Memory B cell (primary cell): ENCODE measurements at regions not wholly inside any gene's neighbourhood (a gene's known extent, or its start where the extent isn't known, plus 50 kb on each side); places are given as distances from the start of the nearest gene placed in this dataset.

Source experiments
- ATAC-seq: fragments of 150-1000 bp; cut with Tn5 transposase; 2 replicates; pipeline ENCODE4 v1.10.0; 2021; ENCODE audit warnings: low read depth, mild to moderate bottlenecking, moderate library complexity
- DNase-seq, 2 donors: peaks; one replicate each; pipeline ENCODE4 v3.0.0; 2022; ENCODE audit warnings: low spot score in 2 of 2
- H3K27ac Mint-ChIP-seq: one replicate; pipeline ENCODE4 v1.8.0; 2022; ENCODE audit warnings: mild to moderate bottlenecking, moderate library complexity, mixed read lengths
- H3K27me3 Mint-ChIP-seq: one replicate; pipeline ENCODE4 v1.8.0; 2022; ENCODE audit warnings: mixed read lengths
- H3K36me3 Mint-ChIP-seq: one replicate; pipeline ENCODE4 v1.8.0; 2022; ENCODE audit warnings: mild to moderate bottlenecking, mixed read lengths
- H3K4me1 Mint-ChIP-seq: one replicate; pipeline ENCODE4 v1.8.0; 2022; ENCODE audit warnings: mixed read lengths
- H3K4me3 Mint-ChIP-seq: one replicate; pipeline ENCODE4 v1.8.0; 2022; ENCODE audit warnings: mild to moderate bottlenecking, moderate library complexity, mixed read lengths
- H3K9me3 Mint-ChIP-seq: one replicate; pipeline ENCODE4 v1.8.0; 2022; ENCODE audit warnings: mixed read lengths

DNA sequence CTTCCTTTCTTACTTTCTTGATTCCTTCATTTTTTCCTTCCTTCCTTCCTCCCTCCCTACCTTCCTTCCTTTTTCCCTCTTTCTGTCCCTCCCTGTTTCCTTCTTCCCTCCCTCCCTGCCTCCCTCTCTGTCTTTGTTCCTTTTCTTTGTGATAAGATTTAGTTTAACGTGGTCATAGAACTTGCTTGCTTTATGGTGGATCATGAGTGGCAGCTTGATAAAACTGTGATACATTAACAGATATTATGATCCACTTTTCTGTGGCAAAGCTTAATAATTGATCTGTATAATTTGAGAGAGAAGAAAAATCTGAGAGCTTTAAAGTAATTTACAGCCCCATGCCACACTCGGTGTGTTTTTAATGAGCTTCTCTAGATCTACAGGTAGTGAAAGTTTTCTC, 280.5 kb downstream of the RNF144B start:
- Mint-ChIP-seq H3K36me3 (no peaks in the 10 kb centered on the region), H3K4me3 (no peak overlapping the region), H3K4me1 (no peaks in the 10 kb centered on the region), H3K27me3 (peaks cover 2% of the 10 kb centered on the region), H3K9me3 (peaks cover 6% of the 10 kb centered on the region), H3K27ac (no peak overlapping the region)
- ATAC-seq (no peak), DNase-seq (no peak)

DNA sequence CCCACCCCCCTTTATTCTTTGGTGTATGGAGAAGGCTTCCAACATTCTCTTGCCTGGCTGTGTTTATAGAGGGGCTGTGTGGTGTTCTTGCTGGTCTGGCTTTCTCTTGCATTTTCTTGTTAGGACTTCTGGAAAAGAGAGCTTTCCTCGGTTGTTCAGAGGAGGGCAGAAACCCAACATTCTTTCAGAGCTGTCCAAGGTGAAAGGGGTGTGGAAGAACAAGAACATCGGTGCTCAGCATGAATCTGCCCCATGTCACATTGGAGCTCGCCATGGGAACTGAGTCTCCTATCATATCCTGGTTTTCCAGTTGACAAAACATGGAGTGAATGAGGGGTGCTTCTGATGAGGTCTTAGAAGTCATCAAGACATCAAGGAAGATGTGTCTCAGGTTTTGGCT, 281.8 kb downstream of the RNF144B start:
- no peak for DNase-seq

DNA sequence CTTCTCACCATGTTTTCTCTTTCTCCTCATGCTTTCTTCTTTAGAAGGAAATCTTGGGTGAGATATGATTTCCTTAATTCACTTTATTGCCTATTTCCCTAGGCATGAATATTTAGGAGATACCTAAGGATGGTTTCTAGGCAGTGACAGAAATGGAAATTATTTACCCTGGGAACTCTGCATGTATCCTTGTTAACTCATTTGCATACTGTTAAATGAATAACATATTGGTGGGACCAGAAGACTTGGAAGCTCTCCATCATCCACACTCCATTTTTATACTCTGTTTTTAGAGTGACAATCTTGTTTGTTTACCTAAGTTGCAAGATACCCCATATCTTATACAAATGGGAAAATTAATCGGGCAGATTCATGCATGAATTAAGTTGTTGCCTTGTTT, 285.7 kb downstream of the RNF144B start:
- ATAC-seq (no peak), DNase-seq (no peak)
- Mint-ChIP-seq H3K27me3 (peaks cover 2% of the 10 kb centered on the region), H3K36me3 (no peaks in the 10 kb centered on the region), H3K9me3 (peaks cover 9% of the 10 kb centered on the region), H3K4me1 (no peaks in the 10 kb centered on the region), H3K27ac (no peak overlapping the region), H3K4me3 (no peak overlapping the region)

More for the DNA sequence above, 281.8 kb downstream of the RNF144B start:
- Mint-ChIP-seq H3K36me3 (no peaks in the 10 kb centered on the region), H3K9me3 (peaks cover 6% of the 10 kb centered on the region), H3K27ac (no peak overlapping the region), H3K4me3 (no peak overlapping the region), H3K4me1 (no peaks in the 10 kb centered on the region), H3K27me3 (peaks cover 2% of the 10 kb centered on the region)
- no peak for ATAC-seq

DNA sequence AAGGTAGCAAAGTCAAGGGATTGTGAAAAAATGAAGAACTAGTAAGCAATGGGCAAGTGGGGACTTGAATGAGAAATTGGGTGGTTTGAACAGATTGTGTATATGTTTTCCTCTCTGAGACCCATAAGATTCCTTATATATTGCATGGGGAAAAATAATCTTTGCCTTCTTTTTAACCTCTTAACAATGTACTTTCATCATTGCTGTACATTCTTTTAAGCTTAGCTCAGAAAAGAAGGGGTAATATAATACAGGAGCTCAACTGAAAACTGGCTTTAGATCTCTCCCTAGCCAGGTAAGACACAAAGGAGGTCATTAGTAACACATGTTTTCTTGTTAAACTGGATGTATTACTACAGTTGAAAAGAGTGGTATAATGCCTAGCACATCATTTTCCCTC, 287.2 kb downstream of the RNF144B start:
- H3K27me3 Mint-ChIP-seq: peaks cover 2% of the 10 kb centered on the region
- H3K9me3 Mint-ChIP-seq: peaks cover 12% of the 10 kb centered on the region
- no peaks in the 10 kb centered on the region for H3K36me3 Mint-ChIP-seq
- H3K27ac Mint-ChIP-seq: no peak overlapping the region
- ATAC-seq (no peak), DNase-seq (no peak)
- H3K4me3 Mint-ChIP-seq: no peak overlapping the region
- no peaks in the 10 kb centered on the region for H3K4me1 Mint-ChIP-seq

DNA sequence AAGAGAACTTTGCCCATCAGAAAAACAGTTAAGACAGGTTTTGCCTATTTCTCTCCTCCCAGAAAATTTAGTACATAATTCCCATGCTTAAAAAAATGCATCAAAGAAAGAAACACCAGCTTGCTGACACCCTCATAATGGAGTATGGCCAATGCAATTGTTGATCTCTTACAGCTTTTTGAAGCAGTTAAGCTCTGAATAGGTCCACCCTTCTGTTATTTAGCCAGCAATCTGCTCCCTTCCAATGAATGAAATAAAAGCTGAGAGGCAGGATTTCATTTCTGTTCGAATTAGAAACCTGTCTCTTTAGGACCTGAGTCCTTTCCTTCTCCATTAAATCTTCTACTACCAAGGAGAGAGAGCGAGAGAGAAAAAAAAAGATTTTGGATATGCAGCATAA, 288.7 kb downstream of the RNF144B start:
- DNase-seq (no peak), ATAC-seq (no peak)
- Mint-ChIP-seq H3K4me1 (no peaks in the 10 kb centered on the region), H3K27me3 (peaks cover 2% of the 10 kb centered on the region), H3K27ac (no peak overlapping the region), H3K9me3 (peaks cover 11% of the 10 kb centered on the region), H3K4me3 (no peak overlapping the region), H3K36me3 (no peaks in the 10 kb centered on the region)

DNA sequence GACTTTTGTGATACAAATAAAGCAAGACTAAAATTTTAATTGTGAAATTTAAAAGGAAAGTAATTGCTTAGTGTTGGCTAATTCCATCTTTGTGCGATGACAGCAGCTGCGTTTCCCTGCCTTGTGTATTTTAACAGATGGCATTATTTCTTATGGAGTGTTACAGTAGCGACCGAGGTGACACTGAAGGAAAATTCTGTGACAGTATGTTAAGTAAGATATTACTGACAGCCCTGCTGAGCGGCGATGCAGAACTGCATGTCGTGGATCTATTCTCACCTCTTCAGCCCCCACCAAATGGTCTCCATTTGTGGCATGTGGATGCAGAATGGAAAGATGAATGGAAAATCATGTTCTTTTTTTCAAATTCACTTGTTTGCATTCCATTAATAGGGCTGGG, 289.4 kb downstream of the RNF144B start:
- DNase-seq (no peak), ATAC-seq (no peak)
- Mint-ChIP-seq H3K4me3 (no peak overlapping the region), H3K36me3 (no peaks in the 10 kb centered on the region), H3K27ac (no peak overlapping the region), H3K4me1 (no peaks in the 10 kb centered on the region), H3K9me3 (peaks cover 7% of the 10 kb centered on the region), H3K27me3 (no peaks in the 10 kb centered on the region)

DNA sequence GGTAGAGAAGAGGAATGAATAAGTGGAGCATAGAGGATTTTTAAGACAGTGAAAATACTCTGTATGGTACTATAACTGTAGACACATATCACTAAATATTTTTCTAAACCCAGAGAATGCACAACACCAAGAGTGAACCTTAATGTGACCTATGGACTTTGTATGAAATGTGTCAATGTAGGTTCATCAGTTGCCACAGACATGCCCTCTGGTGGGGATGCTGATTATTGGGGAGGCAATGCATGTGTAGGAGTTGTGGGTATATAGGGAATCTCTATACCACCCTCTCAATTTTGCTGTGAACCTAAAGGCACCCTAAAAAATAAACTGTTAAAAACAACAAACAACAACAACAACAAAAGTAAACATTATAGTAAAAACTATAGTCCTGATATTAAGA, 293.7 kb downstream of the RNF144B start:
- no peak for DNase-seq
- ATAC-seq: no peak
- H3K36me3 Mint-ChIP-seq: no peaks in the 10 kb centered on the region
- H3K9me3 Mint-ChIP-seq: peaks cover 10% of the 10 kb centered on the region
- no peak overlapping the region for H3K4me3 Mint-ChIP-seq
- H3K27me3 Mint-ChIP-seq: no peaks in the 10 kb centered on the region
- no peaks in the 10 kb centered on the region for H3K4me1 Mint-ChIP-seq
- H3K27ac Mint-ChIP-seq: no peak overlapping the region

DNA sequence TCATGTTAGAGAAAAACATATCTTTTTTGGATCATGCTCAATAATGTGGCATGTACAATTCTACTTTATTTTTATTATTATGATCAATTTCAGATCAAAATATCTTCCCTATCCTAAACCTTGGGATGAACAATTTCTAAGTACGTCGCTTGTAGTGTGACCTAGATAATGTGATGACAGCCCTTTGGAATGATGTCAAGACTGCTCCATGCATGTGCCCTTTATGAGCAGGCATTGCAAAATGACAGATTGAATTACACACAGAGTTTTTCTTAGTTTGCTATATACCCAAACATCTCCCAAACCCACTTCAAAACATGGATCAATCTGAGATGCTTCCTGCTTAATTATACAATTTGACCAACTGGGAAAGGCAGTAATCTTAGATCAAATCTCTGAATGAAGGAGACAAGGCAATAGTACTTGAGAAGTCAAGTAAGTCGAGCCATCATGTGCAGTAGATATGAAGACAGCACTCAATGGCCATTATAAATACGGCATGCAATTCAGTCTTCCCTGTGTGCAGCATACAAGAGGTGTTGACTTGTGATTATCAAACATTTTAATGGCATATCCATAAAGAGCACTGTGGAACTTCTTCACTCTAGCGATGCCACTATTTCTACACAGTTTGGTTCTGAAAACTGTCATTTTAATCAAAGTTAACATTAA, 294.8 kb downstream of the RNF144B start:
- ATAC-seq: no peak
- no peaks in the 10 kb centered on the region for H3K36me3 Mint-ChIP-seq
- H3K27ac Mint-ChIP-seq: no peak overlapping the region
- H3K4me1 Mint-ChIP-seq: no peaks in the 10 kb centered on the region
- H3K27me3 Mint-ChIP-seq: no peaks in the 10 kb centered on the region
- peaks cover 10% of the 10 kb centered on the region for H3K9me3 Mint-ChIP-seq
- H3K4me3 Mint-ChIP-seq: no peak overlapping the region
- DNase-seq: no peak

DNA sequence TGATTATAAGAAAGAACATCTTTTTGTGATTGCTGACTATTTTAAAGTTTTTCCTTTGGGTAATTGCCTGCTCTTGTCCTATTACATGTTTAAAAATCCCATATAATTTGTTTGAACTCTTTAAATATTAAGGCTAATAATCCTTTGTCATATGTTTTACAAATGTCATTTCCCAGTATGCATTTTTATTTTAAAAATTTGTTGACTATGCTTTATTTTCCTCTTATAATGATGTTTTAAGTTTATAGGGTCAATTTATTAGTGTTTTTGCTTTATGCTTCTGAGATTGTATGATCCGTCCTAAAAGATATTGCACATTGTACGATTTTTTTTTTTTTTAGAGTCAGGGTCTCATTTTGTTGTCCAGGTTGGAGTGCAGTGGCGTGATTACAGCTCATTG, 297.2 kb downstream of the RNF144B start:
- Mint-ChIP-seq H3K9me3 (peaks cover 4% of the 10 kb centered on the region), H3K4me1 (no peaks in the 10 kb centered on the region), H3K4me3 (no peak overlapping the region), H3K27ac (no peak overlapping the region), H3K27me3 (no peaks in the 10 kb centered on the region), H3K36me3 (no peaks in the 10 kb centered on the region)
- DNase-seq: no peak
- ATAC-seq: no peak

DNA sequence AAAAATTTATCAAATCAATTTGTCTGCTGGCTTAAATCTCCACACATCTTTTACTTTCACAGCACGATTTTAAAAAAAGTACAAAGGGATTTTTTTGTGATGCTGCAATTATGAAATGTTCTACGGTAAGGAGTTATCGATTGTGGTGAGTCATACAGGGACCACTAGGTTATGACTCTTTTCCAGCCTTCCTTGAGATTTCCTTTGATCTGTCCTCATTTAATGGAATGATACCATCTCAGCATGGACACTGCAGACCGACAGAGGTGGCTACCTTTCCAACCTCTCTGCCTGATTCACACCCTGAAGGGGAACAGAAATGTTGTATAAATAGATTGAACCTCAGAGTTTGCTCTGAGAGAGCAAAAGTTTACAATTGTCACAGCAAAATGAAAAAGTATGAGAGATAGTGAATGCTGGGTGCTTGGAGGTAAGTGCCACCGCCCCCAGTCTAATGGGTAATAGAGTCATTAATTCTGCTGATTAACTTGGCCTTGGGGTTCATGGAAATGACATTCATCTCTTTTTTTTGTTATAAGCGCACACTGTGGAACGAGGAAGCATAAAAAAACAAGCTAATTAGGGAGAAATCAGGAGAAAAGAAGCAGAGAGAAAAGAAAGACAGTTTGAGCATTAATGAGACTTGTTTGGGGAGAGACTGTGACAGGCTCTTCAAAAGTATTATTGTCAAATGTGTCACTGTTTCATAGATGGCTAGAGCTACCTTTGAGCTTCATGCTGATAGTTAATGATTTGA, 306.0 kb downstream of the RNF144B start:
- no peak overlapping the region for H3K4me3 Mint-ChIP-seq
- ATAC-seq (no peak), DNase-seq (no peak)
- no peak overlapping the region for H3K27ac Mint-ChIP-seq
- peaks cover 5% of the 10 kb centered on the region for H3K9me3 Mint-ChIP-seq
- H3K27me3 Mint-ChIP-seq: peaks cover 2% of the 10 kb centered on the region
- H3K36me3 Mint-ChIP-seq: no peaks in the 10 kb centered on the region
- H3K4me1 Mint-ChIP-seq: no peaks in the 10 kb centered on the region

DNA sequence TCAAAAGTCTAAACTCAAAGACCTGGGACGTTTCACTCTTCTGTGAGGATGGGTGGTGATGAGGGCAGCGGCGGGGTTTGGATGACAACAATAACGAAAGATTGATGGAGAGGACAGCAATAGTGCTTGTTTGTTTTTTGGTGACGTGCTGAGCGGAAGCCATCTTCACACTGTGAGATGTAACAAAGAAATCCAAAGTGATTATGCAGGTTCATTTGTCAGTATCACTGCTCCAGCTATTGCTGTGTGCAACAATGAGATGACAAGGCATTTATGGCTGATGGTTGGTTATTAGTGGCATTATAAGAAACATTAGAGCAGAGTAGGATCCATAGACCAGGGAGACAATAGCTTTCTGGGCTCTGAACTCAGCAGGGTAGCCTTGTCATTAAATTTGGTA, 306.7 kb downstream of the RNF144B start:
- Mint-ChIP-seq H3K4me3 (no peak overlapping the region), H3K27ac (no peak overlapping the region), H3K27me3 (peaks cover 2% of the 10 kb centered on the region), H3K9me3 (peaks cover 5% of the 10 kb centered on the region), H3K4me1 (no peaks in the 10 kb centered on the region), H3K36me3 (no peaks in the 10 kb centered on the region)
- DNase-seq: no peak
- no peak for ATAC-seq

DNA sequence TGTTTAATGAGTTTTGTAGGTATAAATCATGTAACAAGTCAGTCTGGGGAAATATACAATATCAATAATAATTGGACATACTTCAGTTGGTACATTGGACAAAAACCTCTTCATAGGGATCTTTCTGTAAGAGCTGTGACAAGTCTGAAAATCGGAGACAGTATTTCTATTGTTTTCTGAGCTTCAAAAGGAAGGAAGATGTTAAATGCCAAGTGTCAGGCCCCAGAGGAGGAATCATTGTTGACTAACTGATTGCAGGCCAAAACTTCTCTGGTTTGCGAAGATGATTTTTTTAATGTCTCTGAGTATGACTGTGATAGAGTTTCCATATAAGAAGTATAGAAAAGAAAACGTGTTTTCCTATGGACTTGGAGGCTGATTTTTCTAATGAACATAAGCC, 316.4 kb downstream of the RNF144B start:
- Mint-ChIP-seq H3K27ac (no peak overlapping the region), H3K4me3 (no peak overlapping the region), H3K4me1 (no peaks in the 10 kb centered on the region), H3K9me3 (peaks cover 10% of the 10 kb centered on the region), H3K27me3 (no peaks in the 10 kb centered on the region), H3K36me3 (no peaks in the 10 kb centered on the region)
- no peak for ATAC-seq
- no peak for DNase-seq

DNA sequence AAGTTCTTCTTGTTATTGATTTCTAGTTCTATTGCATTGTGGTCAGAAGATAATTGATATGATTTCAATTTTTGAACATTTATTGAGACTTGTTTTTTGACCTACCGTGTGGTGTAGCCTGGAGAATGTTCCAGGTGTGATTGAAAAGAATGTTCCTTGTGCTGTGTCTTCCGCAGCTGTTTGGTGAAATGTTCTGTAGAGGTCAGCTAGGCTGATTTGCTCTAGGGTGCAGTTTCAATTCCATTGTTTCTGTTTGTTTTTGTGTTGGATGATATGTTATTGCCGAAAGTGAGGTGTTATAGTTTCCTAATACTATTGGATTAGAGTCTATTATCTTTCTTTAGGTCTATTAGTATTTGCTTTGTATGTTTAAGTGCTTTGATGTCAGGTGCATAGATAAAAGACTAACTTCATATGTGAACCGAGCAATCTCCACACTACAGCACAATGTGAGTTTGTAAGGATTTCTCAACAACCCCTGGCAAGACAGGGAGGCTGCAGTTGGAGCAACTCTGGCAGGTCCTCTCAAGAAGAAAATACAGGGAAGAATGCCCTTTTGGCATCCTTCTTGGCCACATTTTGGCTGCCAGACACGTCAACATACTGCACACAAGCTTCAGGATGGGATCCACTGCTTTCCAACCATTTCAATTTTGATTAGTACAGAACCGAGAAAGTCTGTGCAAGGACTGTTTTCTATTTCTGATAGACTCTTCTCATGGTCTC, 320.7 kb downstream of the RNF144B start:
- Mint-ChIP-seq H3K4me3 (no peak overlapping the region), H3K9me3 (peaks cover 6% of the 10 kb centered on the region), H3K27ac (no peak overlapping the region), H3K27me3 (no peaks in the 10 kb centered on the region), H3K4me1 (no peaks in the 10 kb centered on the region), H3K36me3 (no peaks in the 10 kb centered on the region)
- DNase-seq (no peak), ATAC-seq (no peak)

DNA sequence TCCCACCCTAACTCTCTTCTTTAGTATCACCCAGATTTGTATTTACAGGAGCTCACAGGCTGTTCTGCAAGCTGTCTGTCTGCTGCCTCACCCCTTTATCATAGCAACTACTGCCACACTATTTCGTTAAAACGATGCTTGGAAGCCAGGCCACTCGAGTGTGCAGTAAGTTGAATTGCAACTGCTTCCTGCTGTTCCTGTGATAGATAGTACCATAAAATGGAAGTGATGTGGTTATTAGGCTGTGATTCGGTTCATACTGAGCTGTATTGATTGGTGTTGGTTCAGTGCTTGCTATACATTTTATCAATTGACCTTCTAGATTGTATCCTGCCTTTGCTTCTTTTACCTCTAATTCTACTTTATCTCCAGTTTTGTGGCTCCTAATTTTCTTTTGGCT, 325.4 kb downstream of the RNF144B start:
- H3K9me3 Mint-ChIP-seq: peaks cover 2% of the 10 kb centered on the region
- H3K4me3 Mint-ChIP-seq: no peak overlapping the region
- H3K36me3 Mint-ChIP-seq: no peaks in the 10 kb centered on the region
- no peaks in the 10 kb centered on the region for H3K27me3 Mint-ChIP-seq
- H3K4me1 Mint-ChIP-seq: no peaks in the 10 kb centered on the region
- ATAC-seq: no peak
- no peak overlapping the region for H3K27ac Mint-ChIP-seq
- no peak for DNase-seq
